ENCODE measurements at regions not wholly inside any gene's neighbourhood (a gene's known extent, or its start where the extent isn't known, plus 50 kb on each side); places are given as distances from the start of the nearest gene placed in this dataset.

DNA sequence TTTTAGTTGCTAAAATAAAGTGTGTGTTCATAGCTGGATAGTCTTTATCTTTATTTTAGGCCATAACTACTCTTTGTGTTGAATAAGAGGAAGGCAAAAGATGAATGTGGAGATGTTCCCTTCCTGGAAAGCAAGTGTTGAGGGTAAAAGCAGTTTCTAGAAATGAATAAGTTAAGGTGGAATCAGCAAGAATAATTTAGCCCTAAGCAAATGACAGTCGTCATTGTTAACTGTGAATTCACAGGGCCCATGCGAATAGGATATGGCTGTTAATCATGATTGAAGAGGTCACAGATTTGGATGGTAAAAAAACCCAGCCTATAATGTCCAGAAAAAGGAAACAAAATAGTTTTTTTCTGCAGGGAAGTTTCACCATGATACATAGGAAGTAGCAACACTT lies 167.8 kb upstream of the PPP3CA start:
- Histone ChIP-seq H4K20me1 (replicated peaks; ENCODE audit: insufficient read depth) (no peaks in the 10 kb centered on the region), H3K27ac (ENCODE audit: low read depth) (no peak overlapping the region), H3F3A (replicated peaks; ENCODE audit: low read depth) (no peaks in the 10 kb centered on the region), H3K4me2 (no peak overlapping the region), H3K36me3 (ENCODE audit: insufficient read depth) (no peaks in the 10 kb centered on the region), H3K27me3 (ENCODE audit: insufficient read depth) (no peaks in the 10 kb centered on the region), H3K79me2 (replicated peaks; ENCODE audit: insufficient read depth) (no peaks in the 10 kb centered on the region), H3K4me1 (ENCODE audit: insufficient read depth) (no peaks in the 10 kb centered on the region), H3K9me2 (ENCODE audit: insufficient read depth) (peaks cover 5% of the 10 kb centered on the region; the same call in 1 of the 2 replicates), H3K4me3 (no peak overlapping the region), H2AFZ (peak overlapping the region; percentile 45; the same call in 1 of the 2 replicates)
- Mint-ChIP-seq H3K36me3 (ENCODE audit: low read depth) (no peaks in the 10 kb centered on the region), H3K9me3 (no peaks in the 10 kb centered on the region), H3K27ac (no peak overlapping the region), H3K4me1 (no peaks in the 10 kb centered on the region), H3K4me3 (no peak overlapping the region), H3K27me3 (ENCODE audit: insufficient read depth, low read depth, poor library complexity) (no peaks in the 10 kb centered on the region)
- DNase-seq (ENCODE audit: low spot score), result no peak
- TF ChIP-seq EZH2phosphoT487 (IDR thresholded peaks at IDR 0.05; ENCODE audit: unreplicated experiment), result no peak
- TF ChIP-seq, protein P1, sequence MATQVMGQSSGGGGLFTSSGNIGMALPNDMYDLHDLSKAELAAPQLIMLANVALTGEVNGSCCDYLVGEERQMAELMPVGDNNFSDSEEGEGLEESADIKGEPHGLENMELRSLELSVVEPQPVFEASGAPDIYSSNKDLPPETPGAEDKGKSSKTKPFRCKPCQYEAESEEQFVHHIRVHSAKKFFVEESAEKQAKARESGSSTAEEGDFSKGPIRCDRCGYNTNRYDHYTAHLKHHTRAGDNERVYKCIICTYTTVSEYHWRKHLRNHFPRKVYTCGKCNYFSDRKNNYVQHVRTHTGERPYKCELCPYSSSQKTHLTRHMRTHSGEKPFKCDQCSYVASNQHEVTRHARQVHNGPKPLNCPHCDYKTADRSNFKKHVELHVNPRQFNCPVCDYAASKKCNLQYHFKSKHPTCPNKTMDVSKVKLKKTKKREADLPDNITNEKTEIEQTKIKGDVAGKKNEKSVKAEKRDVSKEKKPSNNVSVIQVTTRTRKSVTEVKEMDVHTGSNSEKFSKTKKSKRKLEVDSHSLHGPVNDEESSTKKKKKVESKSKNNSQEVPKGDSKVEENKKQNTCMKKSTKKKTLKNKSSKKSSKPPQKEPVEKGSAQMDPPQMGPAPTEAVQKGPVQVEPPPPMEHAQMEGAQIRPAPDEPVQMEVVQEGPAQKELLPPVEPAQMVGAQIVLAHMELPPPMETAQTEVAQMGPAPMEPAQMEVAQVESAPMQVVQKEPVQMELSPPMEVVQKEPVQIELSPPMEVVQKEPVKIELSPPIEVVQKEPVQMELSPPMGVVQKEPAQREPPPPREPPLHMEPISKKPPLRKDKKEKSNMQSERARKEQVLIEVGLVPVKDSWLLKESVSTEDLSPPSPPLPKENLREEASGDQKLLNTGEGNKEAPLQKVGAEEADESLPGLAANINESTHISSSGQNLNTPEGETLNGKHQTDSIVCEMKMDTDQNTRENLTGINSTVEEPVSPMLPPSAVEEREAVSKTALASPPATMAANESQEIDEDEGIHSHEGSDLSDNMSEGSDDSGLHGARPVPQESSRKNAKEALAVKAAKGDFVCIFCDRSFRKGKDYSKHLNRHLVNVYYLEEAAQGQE (IDR thresholded peaks at IDR 0.05; ENCODE audit: unreplicated experiment), result no peak
- no peak for TF ChIP-seq POLR2AphosphoS5 (IDR thresholded peaks at IDR 0.05; ENCODE audit: low read depth)
- no peak for TF ChIP-seq NANOG (IDR thresholded peaks at IDR 0.05; ENCODE audit: borderline replicate concordance)
- no peak for TF ChIP-seq STAT1 (IDR thresholded peaks at IDR 0.05; ENCODE audit: unreplicated experiment)
- no peak for TF ChIP-seq JUNB (IDR thresholded peaks at IDR 0.05; ENCODE audit: unreplicated experiment)
- TF ChIP-seq EZH2 (IDR thresholded peaks at IDR 0.05; ENCODE audit: low read depth, unreplicated experiment), result no peak
- TF ChIP-seq, protein P2, sequence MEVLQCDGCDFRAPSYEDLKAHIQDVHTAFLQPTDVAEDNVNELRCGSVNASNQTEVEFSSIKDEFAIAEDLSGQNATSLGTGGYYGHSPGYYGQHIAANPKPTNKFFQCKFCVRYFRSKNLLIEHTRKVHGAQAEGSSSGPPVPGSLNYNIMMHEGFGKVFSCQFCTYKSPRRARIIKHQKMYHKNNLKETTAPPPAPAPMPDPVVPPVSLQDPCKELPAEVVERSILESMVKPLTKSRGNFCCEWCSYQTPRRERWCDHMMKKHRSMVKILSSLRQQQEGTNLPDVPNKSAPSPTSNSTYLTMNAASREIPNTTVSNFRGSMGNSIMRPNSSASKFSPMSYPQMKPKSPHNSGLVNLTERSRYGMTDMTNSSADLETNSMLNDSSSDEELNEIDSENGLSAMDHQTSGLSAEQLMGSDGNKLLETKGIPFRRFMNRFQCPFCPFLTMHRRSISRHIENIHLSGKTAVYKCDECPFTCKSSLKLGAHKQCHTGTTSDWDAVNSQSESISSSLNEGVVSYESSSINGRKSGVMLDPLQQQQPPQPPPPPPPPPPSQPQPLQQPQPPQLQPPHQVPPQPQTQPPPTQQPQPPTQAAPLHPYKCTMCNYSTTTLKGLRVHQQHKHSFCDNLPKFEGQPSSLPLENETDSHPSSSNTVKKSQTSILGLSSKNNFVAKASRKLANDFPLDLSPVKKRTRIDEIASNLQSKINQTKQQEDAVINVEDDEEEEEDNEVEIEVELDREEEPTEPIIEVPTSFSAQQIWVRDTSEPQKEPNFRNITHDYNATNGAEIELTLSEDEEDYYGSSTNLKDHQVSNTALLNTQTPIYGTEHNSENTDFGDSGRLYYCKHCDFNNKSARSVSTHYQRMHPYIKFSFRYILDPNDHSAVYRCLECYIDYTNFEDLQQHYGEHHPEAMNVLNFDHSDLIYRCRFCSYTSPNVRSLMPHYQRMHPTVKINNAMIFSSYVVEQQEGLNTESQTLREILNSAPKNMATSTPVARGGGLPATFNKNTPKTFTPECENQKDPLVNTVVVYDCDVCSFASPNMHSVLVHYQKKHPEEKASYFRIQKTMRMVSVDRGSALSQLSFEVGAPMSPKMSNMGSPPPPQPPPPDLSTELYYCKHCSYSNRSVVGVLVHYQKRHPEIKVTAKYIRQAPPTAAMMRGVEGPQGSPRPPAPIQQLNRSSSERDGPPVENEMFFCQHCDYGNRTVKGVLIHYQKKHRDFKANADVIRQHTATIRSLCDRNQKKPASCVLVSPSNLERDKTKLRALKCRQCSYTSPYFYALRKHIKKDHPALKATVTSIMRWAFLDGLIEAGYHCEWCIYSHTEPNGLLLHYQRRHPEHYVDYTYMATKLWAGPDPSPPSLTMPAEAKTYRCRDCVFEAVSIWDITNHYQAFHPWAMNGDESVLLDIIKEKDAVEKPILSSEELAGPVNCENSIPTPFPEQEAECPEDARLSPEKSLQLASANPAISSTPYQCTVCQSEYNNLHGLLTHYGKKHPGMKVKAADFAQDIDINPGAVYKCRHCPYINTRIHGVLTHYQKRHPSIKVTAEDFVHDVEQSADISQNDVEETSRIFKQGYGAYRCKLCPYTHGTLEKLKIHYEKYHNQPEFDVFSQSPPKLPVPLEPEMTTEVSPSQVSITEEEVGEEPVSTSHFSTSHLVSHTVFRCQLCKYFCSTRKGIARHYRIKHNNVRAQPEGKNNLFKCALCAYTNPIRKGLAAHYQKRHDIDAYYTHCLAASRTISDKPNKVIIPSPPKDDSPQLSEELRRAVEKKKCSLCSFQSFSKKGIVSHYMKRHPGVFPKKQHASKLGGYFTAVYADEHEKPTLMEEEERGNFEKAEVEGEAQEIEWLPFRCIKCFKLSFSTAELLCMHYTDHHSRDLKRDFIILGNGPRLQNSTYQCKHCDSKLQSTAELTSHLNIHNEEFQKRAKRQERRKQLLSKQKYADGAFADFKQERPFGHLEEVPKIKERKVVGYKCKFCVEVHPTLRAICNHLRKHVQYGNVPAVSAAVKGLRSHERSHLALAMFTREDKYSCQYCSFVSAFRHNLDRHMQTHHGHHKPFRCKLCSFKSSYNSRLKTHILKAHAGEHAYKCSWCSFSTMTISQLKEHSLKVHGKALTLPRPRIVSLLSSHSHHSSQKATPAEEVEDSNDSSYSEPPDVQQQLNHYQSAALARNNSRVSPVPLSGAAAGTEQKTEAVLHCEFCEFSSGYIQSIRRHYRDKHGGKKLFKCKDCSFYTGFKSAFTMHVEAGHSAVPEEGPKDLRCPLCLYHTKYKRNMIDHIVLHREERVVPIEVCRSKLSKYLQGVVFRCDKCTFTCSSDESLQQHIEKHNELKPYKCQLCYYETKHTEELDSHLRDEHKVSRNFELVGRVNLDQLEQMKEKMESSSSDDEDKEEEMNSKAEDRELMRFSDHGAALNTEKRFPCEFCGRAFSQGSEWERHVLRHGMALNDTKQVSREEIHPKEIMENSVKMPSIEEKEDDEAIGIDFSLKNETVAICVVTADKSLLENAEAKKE (CRISPR knock-in tag; IDR thresholded peaks at IDR 0.05), result no peak
- TF ChIP-seq, protein P3, sequence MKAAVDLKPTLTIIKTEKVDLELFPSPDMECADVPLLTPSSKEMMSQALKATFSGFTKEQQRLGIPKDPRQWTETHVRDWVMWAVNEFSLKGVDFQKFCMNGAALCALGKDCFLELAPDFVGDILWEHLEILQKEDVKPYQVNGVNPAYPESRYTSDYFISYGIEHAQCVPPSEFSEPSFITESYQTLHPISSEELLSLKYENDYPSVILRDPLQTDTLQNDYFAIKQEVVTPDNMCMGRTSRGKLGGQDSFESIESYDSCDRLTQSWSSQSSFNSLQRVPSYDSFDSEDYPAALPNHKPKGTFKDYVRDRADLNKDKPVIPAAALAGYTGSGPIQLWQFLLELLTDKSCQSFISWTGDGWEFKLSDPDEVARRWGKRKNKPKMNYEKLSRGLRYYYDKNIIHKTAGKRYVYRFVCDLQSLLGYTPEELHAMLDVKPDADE (IDR thresholded peaks at IDR 0.05), result no peak
- TF ChIP-seq, protein P4, sequence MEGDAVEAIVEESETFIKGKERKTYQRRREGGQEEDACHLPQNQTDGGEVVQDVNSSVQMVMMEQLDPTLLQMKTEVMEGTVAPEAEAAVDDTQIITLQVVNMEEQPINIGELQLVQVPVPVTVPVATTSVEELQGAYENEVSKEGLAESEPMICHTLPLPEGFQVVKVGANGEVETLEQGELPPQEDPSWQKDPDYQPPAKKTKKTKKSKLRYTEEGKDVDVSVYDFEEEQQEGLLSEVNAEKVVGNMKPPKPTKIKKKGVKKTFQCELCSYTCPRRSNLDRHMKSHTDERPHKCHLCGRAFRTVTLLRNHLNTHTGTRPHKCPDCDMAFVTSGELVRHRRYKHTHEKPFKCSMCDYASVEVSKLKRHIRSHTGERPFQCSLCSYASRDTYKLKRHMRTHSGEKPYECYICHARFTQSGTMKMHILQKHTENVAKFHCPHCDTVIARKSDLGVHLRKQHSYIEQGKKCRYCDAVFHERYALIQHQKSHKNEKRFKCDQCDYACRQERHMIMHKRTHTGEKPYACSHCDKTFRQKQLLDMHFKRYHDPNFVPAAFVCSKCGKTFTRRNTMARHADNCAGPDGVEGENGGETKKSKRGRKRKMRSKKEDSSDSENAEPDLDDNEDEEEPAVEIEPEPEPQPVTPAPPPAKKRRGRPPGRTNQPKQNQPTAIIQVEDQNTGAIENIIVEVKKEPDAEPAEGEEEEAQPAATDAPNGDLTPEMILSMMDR (conservative IDR thresholded peaks at IDR 0.05; ENCODE audit: low read depth in 2 of 2), result no peak
- TF ChIP-seq ZNF331 (CRISPR knock-in tag; IDR thresholded peaks at IDR 0.05; ENCODE audit: low read depth), result no peak
- no peak for TF ChIP-seq ZNF114 (CRISPR knock-in tag; IDR thresholded peaks at IDR 0.05)
- TF ChIP-seq CREB1 (CRISPR knock-in tag; IDR thresholded peaks at IDR 0.05; ENCODE audit: low read depth), result no peak
- ATAC-seq, result no peak

Measured in GM23338 (cell line).